ENCODE measurements at regions not wholly inside any gene's neighbourhood (a gene's known extent, or its start where the extent isn't known, plus 50 kb on each side); places are given as distances from the start of the nearest gene placed in this dataset.

GRCh38 chr9:105046907-105047741 lies 119.2 kb upstream of the ABCA1 start:
- Histone ChIP-seq H3K9me3 (peaks cover 0 to 2% of the 10 kb centered on the region in 2 donors), H3K27ac (no peak overlapping the region), H3K36me3 (no peaks in the 10 kb centered on the region), H3K27me3 (no peaks in the 10 kb centered on the region), H3K4me1 (no peaks in the 10 kb centered on the region), H3K4me3 (no peak overlapping the region)
- no peak for TF ChIP-seq CTCF (IDR thresholded peaks at IDR 0.05)
- TF ChIP-seq POLR2A (IDR thresholded peaks at IDR 0.05) = no peak
- intact Hi-C loops (cut with DNase I; ENCODE audit: low total_unique reads) = no loop called here
- DNase-seq = no peak

DNA sequence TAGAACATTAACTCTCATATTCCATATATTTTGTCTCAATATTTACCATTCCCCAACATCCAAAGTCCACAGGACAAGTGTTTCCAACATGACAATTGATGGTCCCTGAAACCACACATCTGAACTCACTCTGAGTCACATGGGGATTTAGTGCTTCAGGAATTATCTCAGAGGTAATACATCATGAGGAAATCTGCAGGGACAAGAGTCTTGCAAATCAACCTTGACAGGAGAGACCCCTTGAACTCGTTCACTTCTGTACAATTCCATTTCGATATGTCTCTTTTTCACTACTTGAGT lies 119.7 kb upstream of the ABCA1 start:
- Histone ChIP-seq H3K4me3 (no peak overlapping the region), H3K4me1 (no peaks in the 10 kb centered on the region), H3K27ac (no peak overlapping the region), H3K36me3 (no peaks in the 10 kb centered on the region), H3K27me3 (no peaks in the 10 kb centered on the region), H3K9me3 (peaks cover 0 to 2% of the 10 kb centered on the region in 2 donors)
- TF ChIP-seq CTCF (IDR thresholded peaks at IDR 0.05) = no peak
- no peak for TF ChIP-seq POLR2A (IDR thresholded peaks at IDR 0.05)
- DNase-seq = no peak
- intact Hi-C loops (cut with DNase I; ENCODE audit: low total_unique reads) = no loop called here

DNA sequence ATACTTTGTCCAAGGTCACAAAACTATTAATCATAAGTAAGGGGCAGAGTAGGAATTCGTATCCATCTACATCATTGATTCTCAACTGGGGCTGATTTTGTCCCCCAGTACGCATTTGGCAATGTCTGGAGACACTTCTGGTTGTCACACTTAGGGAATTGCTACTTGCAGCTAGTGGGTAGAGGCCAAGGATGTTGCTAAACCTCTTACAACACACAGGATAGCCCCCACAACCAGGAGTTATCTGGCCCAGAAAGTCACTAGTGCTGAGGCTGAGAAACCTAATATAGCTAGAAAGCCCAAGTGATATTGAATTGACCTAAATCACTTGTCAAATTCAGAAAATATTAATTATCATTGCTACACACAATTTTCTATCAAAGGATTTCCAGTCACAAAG lies 120.4 kb upstream of the ABCA1 start:
- Histone ChIP-seq H3K9me3 (peaks cover 0 to 2% of the 10 kb centered on the region in 2 donors), H3K4me1 (no peaks in the 10 kb centered on the region), H3K4me3 (no peak overlapping the region), H3K27ac (no peak overlapping the region), H3K36me3 (no peaks in the 10 kb centered on the region), H3K27me3 (no peaks in the 10 kb centered on the region)
- no peak for DNase-seq
- intact Hi-C loops (cut with DNase I; ENCODE audit: low total_unique reads) = no loop called here
- TF ChIP-seq CTCF (IDR thresholded peaks at IDR 0.05) (no peak), POLR2A (IDR thresholded peaks at IDR 0.05) (no peak)

GRCh38 chr9:105050296-105050695 lies 122.3 kb upstream of the ABCA1 start:
- no peak overlapping the region for H3K4me3 ChIP-seq
- H3K27ac ChIP-seq = no peak overlapping the region
- no peak for TF ChIP-seq POLR2A (IDR thresholded peaks at IDR 0.05)
- no peaks in the 10 kb centered on the region for H3K27me3 ChIP-seq
- no peaks in the 10 kb centered on the region for H3K4me1 ChIP-seq
- H3K36me3 ChIP-seq = no peaks in the 10 kb centered on the region
- DNase-seq = no peak
- H3K9me3 ChIP-seq = peaks cover 0 to 2% of the 10 kb centered on the region in 2 donors
- intact Hi-C loops (cut with DNase I; ENCODE audit: low total_unique reads) = no loop called here

GRCh38 chr9:105051897-105052296 lies 123.9 kb upstream of the ABCA1 start:
- intact Hi-C loops (cut with DNase I; ENCODE audit: low total_unique reads) = no loop called here
- no peaks in the 10 kb centered on the region for H3K4me1 ChIP-seq
- no peaks in the 10 kb centered on the region for H3K27me3 ChIP-seq
- H3K27ac ChIP-seq = no peak overlapping the region
- no peak for DNase-seq
- TF ChIP-seq CTCF (IDR thresholded peaks at IDR 0.05) (no peak), POLR2A (IDR thresholded peaks at IDR 0.05) (no peak)
- peaks cover 0 to 2% of the 10 kb centered on the region in 2 donors for H3K9me3 ChIP-seq
- no peak overlapping the region for H3K4me3 ChIP-seq
- no peaks in the 10 kb centered on the region for H3K36me3 ChIP-seq
